GM18520 (cell line): ENCODE measurements at regions not wholly inside any gene's neighbourhood (a gene's known extent, or its start where the extent isn't known, plus 50 kb on each side); places are given as distances from the start of the nearest gene placed in this dataset.
"Not testable (repeated sequence)": the region's sequence is repeated elsewhere in the genome, so short reads cannot be mapped to it uniquely, and the experiment has no call there.

Experiments
- ATAC-seq: cut with Tn5 transposase; IDR thresholded peaks from one replicate; pipeline ENCODE4 v1.9.1; 2021; ENCODE audit not compliant: unreplicated experiment

- ATAC-seq: no peak
These were observed 149.7 kb upstream of the CDIN1 start for GRCh38 chr15:36429707-36430106.

- ATAC-seq: no peak
These were observed 149.1 kb upstream of the CDIN1 start for GRCh38 chr15:36430280-36430679.

- no peak for ATAC-seq
These were observed 148.6 kb upstream of the CDIN1 start for GRCh38 chr15:36430726-36431265.

GRCh38 chr15:36432161-36432560, 147.3 kb upstream of the CDIN1 start:
- ATAC-seq: no peak

GRCh38 chr15:36434177-36434576, 145.2 kb upstream of the CDIN1 start:
- ATAC-seq: no peak

GRCh38 chr15:36438499-36438898, 140.9 kb upstream of the CDIN1 start:
- no peak for ATAC-seq

GRCh38 chr15:36447373-36447772, 132.1 kb upstream of the CDIN1 start:
- ATAC-seq: no peak

GRCh38 chr15:36448418-36448817, 131.0 kb upstream of the CDIN1 start:
- no peak for ATAC-seq

GRCh38 chr15:36449084-36449661, 130.3 kb upstream of the CDIN1 start:
- no peak for ATAC-seq

- no peak for ATAC-seq
These were observed 129.7 kb upstream of the CDIN1 start for GRCh38 chr15:36449662-36450145.

GRCh38 chr15:36454244-36454643, 125.2 kb upstream of the CDIN1 start:
- ATAC-seq: not testable (repeated sequence)

- no peak for ATAC-seq
These were observed 121.0 kb upstream of the CDIN1 start for GRCh38 chr15:36458411-36458810.

GRCh38 chr15:36465304-36465703, 114.1 kb upstream of the CDIN1 start:
- no peak for ATAC-seq

GRCh38 chr15:36468746-36469145, 110.7 kb upstream of the CDIN1 start:
- no peak for ATAC-seq

- ATAC-seq: no peak
These were observed 110.0 kb upstream of the CDIN1 start for GRCh38 chr15:36469311-36469966.

GRCh38 chr15:36472672-36473071, 106.8 kb upstream of the CDIN1 start:
- ATAC-seq: no peak

- ATAC-seq: no peak
These were observed 100.9 kb upstream of the CDIN1 start for GRCh38 chr15:36478561-36478960.

- no peak for ATAC-seq
These were observed 100.1 kb upstream of the CDIN1 start for GRCh38 chr15:36479200-36479896.

- ATAC-seq: no peak
These were observed 98.3 kb upstream of the CDIN1 start for GRCh38 chr15:36481156-36481555.

- ATAC-seq: no peak
These were observed 96.0 kb upstream of the CDIN1 start for GRCh38 chr15:36483409-36483808.

- ATAC-seq: no peak
These were observed 95.2 kb upstream of the CDIN1 start for GRCh38 chr15:36484038-36484778.
